Neural progenitor cell (in vitro differentiated cells): ENCODE measurements at regions not wholly inside any gene's neighbourhood (a gene's known extent, or its start where the extent isn't known, plus 50 kb on each side); places are given as distances from the start of the nearest gene placed in this dataset.

Experiments
- DNase-seq: peaks from one replicate; pipeline ENCODE4 v3.0.0-alpha.2; 2016; ENCODE audit warnings: low spot score
- H2AFZ ChIP-seq: fragments of 200-600 bp; sonication (generic); replicated peaks from 2 replicates; pipeline ENCODE4 v1.6.1; 2016; ENCODE audit warnings: antibody characterized with exemption
- H3F3A ChIP-seq: fragments of 200-600 bp; sonication (generic); 2 replicates; pipeline ENCODE4 v1.6.1; 2016; ENCODE audit warnings: antibody characterized with exemption, low read depth
- H3K27ac ChIP-seq: fragments of 200-600 bp; sonication (generic); 2 replicates; pipeline ENCODE4 v1.5.1; 2016; ENCODE audit warnings: mild to moderate bottlenecking
- H3K27me3 ChIP-seq: fragments of 200-600 bp; sonication (generic); 2 replicates; pipeline ENCODE4 v1.6.1; 2016; ENCODE audit warnings: mild to moderate bottlenecking, moderate library complexity
- H3K36me3 ChIP-seq: fragments of 200-600 bp; sonication (generic); 2 replicates; pipeline ENCODE4 v1.5.1; 2016
- H3K4me1 ChIP-seq: fragments of 200-600 bp; sonication (generic); 2 replicates; pipeline ENCODE4 v1.6.1; 2016; ENCODE audit warnings: mixed run types
- H3K4me2 ChIP-seq: fragments of 200-600 bp; sonication (generic); 2 replicates; pipeline ENCODE4 v1.6.1; 2016
- H3K4me3 ChIP-seq: fragments of 200-600 bp; sonication (generic); 2 replicates; pipeline ENCODE4 v1.5.1; 2016
- H3K79me2 ChIP-seq: fragments of 200-600 bp; sonication (generic); 2 replicates; pipeline ENCODE4 v1.6.1; 2016; ENCODE audit warnings: low read depth
- H3K9ac ChIP-seq: fragments of 200-600 bp; sonication (generic); 2 replicates; pipeline ENCODE4 v1.6.1; 2016
- H3K9me3 ChIP-seq: fragments of 200-600 bp; sonication (generic); 2 replicates; pipeline ENCODE4 v1.5.1; 2016; ENCODE audit warnings: low read depth
- H4K20me1 ChIP-seq: fragments of 200-600 bp; sonication (generic); 2 replicates; pipeline ENCODE4 v1.6.1; 2016; ENCODE audit warnings: low read depth
- H3K27ac Mint-ChIP-seq: 3 replicates; pipeline ENCODE4 v1.8.0; 2021; ENCODE audit warnings: mixed read lengths
- H3K27me3 Mint-ChIP-seq: 2 replicates; pipeline ENCODE4 v1.8.0; 2022; ENCODE audit warnings: low read depth, mild to moderate bottlenecking, inconsistent platforms, moderate library complexity, mixed read lengths; ENCODE audit not compliant: insufficient read depth
- H3K36me3 Mint-ChIP-seq: 3 replicates; pipeline ENCODE4 v1.8.0; 2021; ENCODE audit warnings: mixed read lengths
- H3K4me1 Mint-ChIP-seq: 3 replicates; pipeline ENCODE4 v1.8.0; 2021; ENCODE audit warnings: mixed read lengths
- H3K4me3 Mint-ChIP-seq: 3 replicates; pipeline ENCODE4 v1.8.0; 2021; ENCODE audit warnings: mild to moderate bottlenecking, moderate library complexity, mixed read lengths
- H3K9me3 Mint-ChIP-seq: 3 replicates; pipeline ENCODE4 v1.8.0; 2020; ENCODE audit warnings: mixed read lengths
- CTCF ChIP-seq: fragments of 200-600 bp; sonication (generic); IDR thresholded peaks from 2 replicates; pipeline ENCODE4 v1.5.1; 2017; ENCODE audit warnings: antibody characterized with exemption, mild to moderate bottlenecking
- EZH2 ChIP-seq: fragments of 200-600 bp; sonication (generic); IDR thresholded peaks from 2 replicates; pipeline ENCODE4 v1.6.1; 2017; ENCODE audit warnings: antibody characterized with exemption, mild to moderate bottlenecking, moderate library complexity
- EZH2phosphoT487 ChIP-seq: fragments of 200-600 bp; sonication (generic); IDR thresholded peaks from 2 replicates; pipeline ENCODE4 v1.6.1; 2017; ENCODE audit warnings: antibody characterized with exemption

GRCh38 chr5:158522776-158523175 is 576.9 kb downstream of the EBF1 start:
- Histone ChIP-seq H3F3A (no peaks in the 10 kb centered on the region), H3K27me3 (no peaks in the 10 kb centered on the region), H2AFZ (no peak overlapping the region), H3K4me2 (no peak overlapping the region), H3K9ac (no peak overlapping the region), H3K79me2 (no peaks in the 10 kb centered on the region), H3K9me3 (no peaks in the 10 kb centered on the region), H3K4me3 (no peak overlapping the region), H3K27ac (no peak overlapping the region), H4K20me1 (no peaks in the 10 kb centered on the region), H3K36me3 (no peaks in the 10 kb centered on the region), H3K4me1 (no peaks in the 10 kb centered on the region)
- Mint-ChIP-seq H3K27ac (no peak overlapping the region), H3K36me3 (no peaks in the 10 kb centered on the region), H3K27me3 (peaks cover 2% of the 10 kb centered on the region), H3K4me3 (no peak overlapping the region), H3K4me1 (no peaks in the 10 kb centered on the region), H3K9me3 (no peaks in the 10 kb centered on the region)
- TF ChIP-seq EZH2phosphoT487, result no peak
- TF ChIP-seq EZH2, result no peak
- TF ChIP-seq CTCF, result no peak
- no peak for DNase-seq

- Histone ChIP-seq H4K20me1 (no peaks in the 10 kb centered on the region), H3K27me3 (no peaks in the 10 kb centered on the region), H3K4me1 (no peaks in the 10 kb centered on the region), H3K4me3 (no peak overlapping the region), H3K9me3 (no peaks in the 10 kb centered on the region), H3K9ac (no peak overlapping the region), H3F3A (no peaks in the 10 kb centered on the region), H2AFZ (no peak overlapping the region), H3K27ac (no peak overlapping the region), H3K4me2 (no peak overlapping the region), H3K79me2 (no peaks in the 10 kb centered on the region), H3K36me3 (no peaks in the 10 kb centered on the region)
- Mint-ChIP-seq H3K4me1 (no peaks in the 10 kb centered on the region), H3K27ac (no peak overlapping the region), H3K9me3 (no peaks in the 10 kb centered on the region), H3K4me3 (no peak overlapping the region), H3K36me3 (no peaks in the 10 kb centered on the region), H3K27me3 (peaks cover 2% of the 10 kb centered on the region)
- TF ChIP-seq CTCF (no peak), EZH2 (no peak), EZH2phosphoT487 (no peak)
- no peak for DNase-seq
Observed at GRCh38 chr5:158521995-158522394, 577.7 kb downstream of the EBF1 start.

- Histone ChIP-seq H3K4me3 (no peak overlapping the region), H3K27me3 (no peaks in the 10 kb centered on the region), H4K20me1 (no peaks in the 10 kb centered on the region), H3K4me2 (no peak overlapping the region), H3K9ac (no peak overlapping the region), H3K9me3 (no peaks in the 10 kb centered on the region), H3K36me3 (no peaks in the 10 kb centered on the region), H3K27ac (no peak overlapping the region), H3F3A (no peaks in the 10 kb centered on the region), H3K4me1 (no peaks in the 10 kb centered on the region), H3K79me2 (no peaks in the 10 kb centered on the region), H2AFZ (no peak overlapping the region)
- Mint-ChIP-seq H3K27me3 (peaks cover 8% of the 10 kb centered on the region), H3K9me3 (no peaks in the 10 kb centered on the region), H3K4me3 (no peak overlapping the region), H3K4me1 (no peaks in the 10 kb centered on the region), H3K36me3 (no peaks in the 10 kb centered on the region), H3K27ac (no peak overlapping the region)
- no peak for DNase-seq
- TF ChIP-seq CTCF, result no peak
- TF ChIP-seq EZH2phosphoT487, result no peak
- no peak for TF ChIP-seq EZH2
Observed at GRCh38 chr5:158519433-158520021, 580.2 kb downstream of the EBF1 start.
